HPDE6-E6E7 (cell line): ENCODE measurements at regions not wholly inside any gene's neighbourhood (a gene's known extent, or its start where the extent isn't known, plus 50 kb on each side); places are given as distances from the start of the nearest gene placed in this dataset.

Experiments used
- DNase-seq: peaks from one replicate; pipeline ENCODE4 v3.0.0; 2011; ENCODE audit warnings: missing footprints; ENCODE audit errors: extremely low spot score

DNA sequence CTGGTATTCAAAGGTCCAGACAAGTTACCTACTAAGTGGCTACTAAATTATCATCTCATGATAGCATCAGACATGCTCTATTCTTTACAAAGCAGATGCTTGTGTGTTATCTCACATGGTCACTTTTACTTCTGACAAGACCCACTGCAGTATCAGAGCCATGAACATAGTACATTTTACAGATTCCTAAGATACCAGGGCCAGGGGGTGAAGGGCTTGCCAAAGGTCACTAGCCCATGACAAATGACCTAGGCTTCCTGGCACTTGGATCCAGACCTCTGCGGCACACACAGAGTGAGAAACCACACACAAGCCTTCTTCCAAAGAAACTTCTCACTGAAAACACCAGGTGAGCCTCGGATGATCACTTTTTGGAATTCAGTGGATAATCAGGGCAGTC lies 446.8 kb downstream of the EIPR1 start:
- DNase-seq = no peak

GRCh38 chr2:2926858-2927175 lies 450.8 kb downstream of the EIPR1 start:
- no peak for DNase-seq

DNA sequence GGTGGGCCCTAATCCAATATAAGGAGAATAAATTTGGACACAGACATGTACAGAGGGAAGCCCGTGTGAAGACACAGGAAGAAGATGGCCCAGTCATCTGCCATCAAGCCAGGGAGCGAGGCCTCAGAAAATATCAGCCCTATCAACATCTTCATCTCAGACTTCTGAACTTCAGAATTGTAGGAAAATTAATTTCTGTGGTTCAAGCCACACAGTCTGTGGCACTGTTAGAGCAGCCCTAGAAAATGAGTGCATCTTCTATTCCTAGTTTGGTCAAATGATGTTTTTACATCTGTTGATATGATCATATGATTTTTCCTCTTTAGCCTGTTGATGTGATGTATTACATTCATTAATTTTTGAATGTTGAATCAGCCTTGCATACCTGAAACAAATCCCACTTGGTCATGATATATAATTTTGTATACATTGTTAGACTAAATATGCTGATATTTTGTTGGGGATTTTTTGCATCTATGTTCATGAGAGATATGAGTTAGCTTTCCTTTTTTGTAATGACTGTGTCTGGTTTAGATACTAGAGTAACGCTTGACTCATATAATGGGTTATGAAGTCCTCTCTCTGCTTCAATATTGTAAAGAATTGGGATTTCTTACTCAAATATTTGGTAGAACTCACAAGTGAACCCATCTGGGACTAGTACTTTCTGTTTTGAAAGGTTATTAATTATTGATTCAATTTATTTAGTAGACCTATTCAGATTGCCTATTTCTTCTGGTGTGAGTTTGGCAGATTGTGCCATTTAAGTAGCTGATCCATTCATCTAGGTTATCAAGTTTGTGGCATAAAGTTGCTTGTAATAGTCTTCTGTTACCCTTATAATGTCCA lies 451.4 kb downstream of the EIPR1 start:
- no peak for DNase-seq

GRCh38 chr2:2922156-2922555 lies 455.5 kb downstream of the EIPR1 start:
- no peak for DNase-seq

DNA sequence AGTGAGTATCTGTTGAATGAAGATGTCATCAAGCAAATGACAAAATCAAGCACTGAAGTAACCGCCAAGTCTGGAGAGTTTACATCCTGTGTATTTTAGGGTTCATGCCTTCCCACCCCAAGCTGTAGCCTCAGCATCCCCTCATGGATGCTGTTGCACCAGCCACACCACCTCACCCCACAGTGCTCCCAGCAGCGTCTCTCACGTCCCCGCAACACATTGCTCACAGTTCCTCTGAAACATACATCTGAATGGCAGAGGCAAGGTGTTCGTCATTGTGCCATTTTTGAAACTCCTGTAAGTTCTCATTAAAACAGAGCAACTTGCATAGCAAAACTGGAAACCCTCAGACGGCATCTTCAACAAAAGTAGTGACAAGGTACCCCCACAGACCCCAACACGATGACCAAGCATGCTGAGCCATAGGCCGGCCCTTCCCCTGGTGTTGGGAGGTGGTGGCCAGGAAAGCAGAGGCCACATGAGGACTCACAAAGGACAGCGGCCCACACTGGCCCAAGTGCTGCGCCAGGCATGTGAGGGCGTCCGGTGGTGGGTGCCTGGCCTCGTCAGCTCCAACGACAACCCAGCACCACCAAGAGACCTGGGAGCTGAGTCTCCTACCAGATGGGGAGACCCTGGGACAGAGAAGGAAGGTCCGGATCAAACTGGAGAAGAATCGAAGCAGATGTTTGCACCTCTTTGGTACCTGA lies 456.5 kb downstream of the EIPR1 start:
- DNase-seq = no peak

DNA sequence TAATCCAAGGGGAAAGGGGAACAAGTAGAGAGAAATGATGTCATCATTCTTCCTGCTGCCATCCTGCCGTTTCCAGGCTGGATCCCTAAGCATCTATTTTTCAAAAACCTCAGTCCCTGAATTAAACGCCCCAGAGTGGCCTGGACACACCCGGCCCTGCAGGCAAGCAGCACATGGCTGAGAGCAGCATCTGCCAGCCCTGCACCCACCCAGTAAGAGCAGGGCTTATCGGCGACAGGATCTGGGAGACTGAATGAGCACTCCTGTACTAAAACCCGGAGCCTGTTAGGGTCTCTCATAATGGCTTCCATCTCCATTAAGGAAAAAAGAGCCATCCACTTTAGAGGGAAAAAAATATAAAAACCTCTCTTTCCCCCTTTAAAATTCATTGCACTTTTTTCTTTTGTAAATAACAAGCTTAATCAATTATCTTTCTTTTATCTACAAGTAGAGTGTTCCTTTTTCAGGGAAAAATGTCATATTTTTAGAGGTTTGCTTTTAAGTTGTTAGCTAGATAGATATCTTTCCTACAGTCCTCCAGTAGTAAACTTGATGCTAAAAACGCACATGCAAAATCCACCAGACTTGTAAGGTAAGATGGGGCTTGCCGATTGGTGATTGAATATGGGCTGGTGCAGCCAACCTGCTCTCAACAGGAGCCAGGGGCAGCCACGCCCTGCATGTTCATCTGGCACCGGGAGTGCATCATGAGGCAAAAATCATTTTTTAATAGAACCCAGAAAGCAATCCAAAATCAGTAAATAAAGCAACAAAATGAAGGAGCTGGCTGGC lies 457.8 kb downstream of the EIPR1 start:
- no peak for DNase-seq

- no peak for DNase-seq
These were observed 458.6 kb downstream of the EIPR1 start for GRCh38 chr2:2919026-2919425.

DNA sequence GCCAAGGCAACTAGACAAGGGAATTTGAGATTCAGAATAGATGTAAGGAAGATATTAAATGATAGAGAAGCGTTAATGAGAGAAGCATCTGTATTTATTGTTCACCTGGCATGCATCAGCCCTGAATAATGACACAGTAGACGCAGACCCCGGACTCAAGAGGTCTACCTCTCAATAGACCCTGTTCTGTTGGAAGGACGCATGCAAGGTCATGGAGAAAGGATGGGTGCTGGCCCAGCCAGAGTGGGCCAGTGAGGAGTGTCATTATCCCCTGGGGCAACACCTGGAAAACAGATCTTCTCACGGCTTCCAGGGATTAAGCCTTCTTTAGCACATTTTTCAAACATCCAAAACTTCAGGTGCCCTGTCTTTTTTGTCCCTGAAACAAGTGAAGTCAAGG lies 461.0 kb downstream of the EIPR1 start:
- DNase-seq = no peak

DNA sequence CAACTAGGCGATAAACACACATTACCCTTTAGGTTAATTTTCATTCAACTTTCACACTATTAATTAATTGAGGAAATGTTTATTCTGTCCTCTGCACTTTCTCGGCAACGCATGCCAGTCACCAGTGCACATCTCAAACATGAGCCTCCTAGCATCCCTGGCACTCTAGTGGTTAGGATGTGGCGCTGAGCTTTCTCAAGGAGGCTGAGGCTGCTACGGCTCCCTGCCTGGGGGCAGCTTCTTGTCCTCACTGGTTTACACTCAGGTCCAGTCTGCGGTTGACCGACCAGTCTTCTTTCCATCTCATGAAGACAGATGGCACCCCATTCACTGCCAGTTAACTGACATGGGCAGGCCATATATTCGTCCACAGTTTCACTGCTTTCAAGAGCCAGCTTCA lies 463.4 kb downstream of the EIPR1 start:
- DNase-seq = no peak

DNA sequence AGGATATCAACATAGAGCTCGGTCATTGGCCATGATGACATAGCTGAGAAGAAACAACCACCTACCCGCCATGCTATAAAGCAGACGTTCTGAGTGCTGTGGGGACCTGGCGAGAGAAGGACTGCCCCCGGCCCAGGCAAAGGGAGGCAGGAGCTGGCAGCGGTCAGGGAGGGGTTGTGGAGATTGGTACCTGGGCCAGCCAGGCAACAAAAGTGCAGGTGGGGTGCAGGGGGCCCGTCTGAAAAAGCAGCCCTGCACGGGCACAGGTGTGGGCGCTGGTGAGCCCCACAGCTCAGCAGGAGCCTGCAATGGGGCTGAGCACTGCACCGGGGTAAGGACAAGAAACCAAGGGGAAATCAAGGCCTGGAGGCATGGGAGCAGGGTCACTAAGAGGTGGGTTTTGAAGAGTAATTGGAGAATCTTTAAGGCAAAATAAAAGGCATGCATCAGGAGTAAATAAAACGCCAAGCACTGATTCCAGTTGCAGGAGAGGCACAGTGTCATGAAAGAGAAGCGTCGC lies 464.0 kb downstream of the EIPR1 start:
- no peak for DNase-seq

GRCh38 chr2:2912731-2913130 lies 464.9 kb downstream of the EIPR1 start:
- no peak for DNase-seq

- no peak for DNase-seq
These were observed 465.3 kb downstream of the EIPR1 start for GRCh38 chr2:2912293-2912692.

GRCh38 chr2:2910259-2910658 lies 467.4 kb downstream of the EIPR1 start:
- no peak for DNase-seq

GRCh38 chr2:2909086-2910035 lies 468.3 kb downstream of the EIPR1 start:
- DNase-seq = no peak

GRCh38 chr2:2906091-2906490 lies 471.5 kb downstream of the EIPR1 start:
- no peak for DNase-seq

DNA sequence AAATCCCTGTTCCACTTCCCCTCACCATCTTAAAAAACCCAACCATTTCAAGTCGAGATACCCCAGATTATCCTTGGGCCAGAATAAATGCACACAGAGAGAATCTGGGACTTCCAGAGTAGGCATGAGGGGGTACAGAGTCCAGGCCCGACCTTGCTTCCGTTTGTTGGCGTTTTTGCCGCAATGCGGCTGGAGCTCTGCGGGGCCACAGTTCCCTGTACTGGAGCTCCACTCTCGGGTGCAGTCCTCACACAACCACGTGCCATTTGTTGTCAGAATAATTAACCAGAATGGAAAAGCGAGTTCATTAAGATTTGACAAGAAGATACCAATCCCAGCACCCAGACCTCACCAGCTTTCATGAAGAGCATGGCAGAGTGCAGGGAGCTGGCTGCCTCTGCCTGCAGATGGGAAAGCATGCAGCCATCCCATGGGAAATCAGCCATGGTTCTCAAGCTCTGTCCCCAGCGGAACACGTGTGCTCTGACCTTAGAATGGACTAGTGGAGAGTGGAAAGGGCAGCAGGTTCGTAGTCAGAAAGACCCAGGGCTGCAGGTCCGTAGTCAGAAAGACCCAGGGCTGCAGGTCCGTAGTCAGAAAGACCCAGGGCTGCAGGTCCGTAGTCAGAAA lies 472.8 kb downstream of the EIPR1 start:
- DNase-seq = no peak

GRCh38 chr2:2902547-2903281 lies 474.9 kb downstream of the EIPR1 start:
- DNase-seq = no peak

DNA sequence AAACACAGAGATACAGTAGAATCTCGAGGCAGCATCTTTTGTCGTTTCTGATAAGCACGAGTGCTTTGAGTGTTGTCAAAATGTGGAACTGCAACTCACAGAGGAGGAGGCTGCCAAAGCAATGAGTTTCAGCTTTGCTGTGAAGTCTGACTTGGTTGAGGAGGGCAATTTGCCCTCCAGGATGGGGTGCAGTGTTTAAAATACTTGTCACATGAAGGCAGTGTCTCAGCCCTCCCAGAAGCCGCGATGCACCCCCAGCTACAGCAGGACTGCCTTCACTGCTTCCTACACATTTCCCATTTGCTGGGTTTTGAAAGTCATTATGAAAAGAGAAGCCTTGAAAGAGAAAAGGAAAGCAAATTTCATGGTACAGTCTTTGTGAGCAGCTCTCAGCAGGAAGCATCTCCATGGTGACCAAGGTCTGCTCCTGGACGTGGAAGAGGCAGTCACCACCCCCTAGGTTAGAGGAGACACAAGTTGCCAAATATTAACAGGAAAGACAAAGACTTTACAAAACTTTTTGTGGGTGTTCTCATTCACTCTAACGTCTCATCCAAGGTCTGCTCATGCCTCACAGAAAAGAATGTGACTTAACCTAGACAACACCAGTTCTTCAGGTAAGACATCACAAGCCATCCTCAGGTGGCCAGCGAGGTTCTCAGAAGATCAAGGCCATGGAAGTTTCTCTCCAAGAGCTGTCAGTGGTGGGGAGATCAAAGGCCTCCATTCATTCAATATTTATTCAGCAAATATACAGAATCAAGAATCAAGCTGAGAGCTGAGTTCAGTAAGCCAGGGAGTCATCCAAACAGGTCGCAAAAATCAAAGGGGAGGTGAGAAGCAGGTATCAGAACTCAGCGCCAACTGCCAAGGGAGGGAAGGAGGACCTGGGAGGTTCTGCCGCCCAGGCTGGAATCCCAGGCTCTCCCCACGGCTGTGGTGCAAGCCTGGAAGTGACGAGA lies 476.0 kb downstream of the EIPR1 start:
- DNase-seq = no peak

DNA sequence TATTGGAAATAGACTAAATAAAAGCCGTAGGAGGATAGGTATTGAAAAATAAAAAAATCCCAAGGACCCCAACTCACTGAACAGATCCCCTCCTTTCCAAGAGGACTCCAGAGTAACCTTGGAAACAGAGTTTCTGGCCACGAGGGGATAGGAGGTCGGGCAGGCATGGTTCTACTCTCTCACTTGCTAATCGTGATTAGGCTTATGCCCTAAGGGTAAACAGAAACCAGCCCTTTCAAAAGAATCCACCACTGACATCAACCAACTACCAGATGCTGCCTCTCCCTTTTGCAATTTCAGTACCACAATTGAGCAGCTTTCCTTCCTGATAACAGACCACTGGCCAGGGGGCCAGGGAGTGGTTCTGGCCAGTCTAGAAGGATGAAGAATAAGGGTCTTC lies 477.8 kb downstream of the EIPR1 start:
- no peak for DNase-seq
